Naive thymus-derived CD8-positive, alpha-beta T cell (primary cell): ENCODE measurements at regions not wholly inside any gene's neighbourhood (a gene's known extent, or its start where the extent isn't known, plus 50 kb on each side); places are given as distances from the start of the nearest gene placed in this dataset.
"Not testable (repeated sequence)": the region's sequence is repeated elsewhere in the genome, so short reads cannot be mapped to it uniquely, and the experiment has no call there.

Experiments
- ATAC-seq, 2 donors: fragments of 150-1000 bp; cut with Tn5 transposase in 1 of 2; sonication (Bioruptor Pico), chemical (Tn5 transposase) in 1 of 2; 1 replicate in 1 of 2; 2 replicates in 1 of 2; pipeline ENCODE4 v1.10.0; 2021; ENCODE audit warnings: mild to moderate bottlenecking in 2 of 2, moderate library complexity in 2 of 2
- POLR2A ChIA-PET: fragments of 350-600 bp; sonication (Branson Sonifier 250); formaldehyde crosslinking; loops from one replicate; lab custom pipeline; 2021; ENCODE audit warnings: antibody characterized with exemption; lab: Charles Lee
- DNase-seq, 10 donors: peaks; one replicate each; pipeline versions ENCODE4 v3.0.0 to v3.0.0-alpha.2; 2020 to 2022
- H3K27ac Mint-ChIP-seq, 10 donors: one replicate each; pipeline ENCODE4 v1.8.0; 2020 to 2022; ENCODE audit warnings: mild to moderate bottlenecking in 10 of 10, mixed read lengths in 10 of 10, moderate library complexity in 4 of 10, inconsistent platforms in 1 of 10
- H3K27me3 Mint-ChIP-seq, 5 donors: one replicate each; pipeline ENCODE4 v1.8.0; 2021 to 2022; ENCODE audit warnings: mixed read lengths in 5 of 5
- H3K36me3 Mint-ChIP-seq, 3 donors: one replicate each; pipeline ENCODE4 v1.8.0; 2020 to 2022; ENCODE audit warnings: mixed read lengths in 3 of 3, mild to moderate bottlenecking in 2 of 3, inconsistent platforms in 1 of 3
- H3K4me1 Mint-ChIP-seq, 4 donors: one replicate each; pipeline ENCODE4 v1.8.0; 2021 to 2022; ENCODE audit warnings: mixed read lengths in 4 of 4
- H3K4me3 Mint-ChIP-seq, 10 donors: one replicate each; pipeline ENCODE4 v1.8.0; 2020 to 2022; ENCODE audit warnings: mild to moderate bottlenecking in 10 of 10, mixed read lengths in 10 of 10, moderate library complexity in 6 of 10, inconsistent platforms in 1 of 10
- H3K9me3 Mint-ChIP-seq, 9 donors: one replicate each; pipeline ENCODE4 v1.8.0; 2020 to 2022; ENCODE audit warnings: mixed read lengths in 9 of 9, mild to moderate bottlenecking in 3 of 9, inconsistent platforms in 1 of 9, moderate library complexity in 1 of 9

DNA sequence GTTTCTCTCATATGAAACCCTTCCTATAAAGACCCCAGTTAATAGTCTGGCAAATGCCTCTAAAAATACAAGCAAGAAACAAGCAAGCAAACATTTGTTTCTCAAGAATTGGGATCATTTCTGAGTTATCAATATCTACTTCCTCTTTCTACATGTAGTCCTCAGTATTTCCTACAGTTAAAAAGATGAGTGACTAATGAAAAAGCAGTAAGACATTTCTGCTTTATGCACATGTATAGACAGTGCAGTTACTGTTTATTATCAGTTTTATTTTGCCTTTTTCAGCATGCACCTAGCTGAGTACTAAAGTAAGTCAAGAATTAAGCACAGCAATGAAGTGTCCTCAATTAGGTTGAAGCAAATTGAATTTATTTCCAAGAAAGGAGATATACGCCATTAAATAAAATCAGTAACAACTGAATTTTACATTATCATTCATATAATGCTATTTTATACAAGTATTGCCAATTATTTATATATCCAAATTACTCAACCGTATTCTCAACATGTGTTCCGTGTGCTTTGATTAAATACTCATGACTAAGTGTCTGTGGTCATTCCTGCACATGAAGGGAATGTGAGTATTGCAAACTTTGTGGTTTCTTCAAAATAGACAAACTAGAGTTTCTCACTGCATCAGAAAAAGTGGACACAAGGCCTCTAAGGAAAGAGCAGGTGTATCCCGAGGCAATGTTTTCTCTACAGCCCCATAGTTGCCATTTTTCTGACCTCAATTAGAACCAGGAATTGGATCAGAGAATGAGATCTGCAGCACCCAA, 159.3 kb upstream of the MARCKS start:
- ATAC-seq (no peak), DNase-seq (no peak)
- Mint-ChIP-seq H3K9me3 (peaks cover 0 to 8% (median 0%) of the 10 kb centered on the region in 9 donors), H3K27ac (no peak overlapping the region), H3K36me3 (peaks cover 0 to 5% (median 0%) of the 10 kb centered on the region in 3 donors), H3K4me1 (no peaks in the 10 kb centered on the region), H3K4me3 (no peak overlapping the region), H3K27me3 (peaks cover 0 to 5% (median 0%) of the 10 kb centered on the region in 5 donors)
- POLR2A ChIA-PET, result no interaction called here

DNA sequence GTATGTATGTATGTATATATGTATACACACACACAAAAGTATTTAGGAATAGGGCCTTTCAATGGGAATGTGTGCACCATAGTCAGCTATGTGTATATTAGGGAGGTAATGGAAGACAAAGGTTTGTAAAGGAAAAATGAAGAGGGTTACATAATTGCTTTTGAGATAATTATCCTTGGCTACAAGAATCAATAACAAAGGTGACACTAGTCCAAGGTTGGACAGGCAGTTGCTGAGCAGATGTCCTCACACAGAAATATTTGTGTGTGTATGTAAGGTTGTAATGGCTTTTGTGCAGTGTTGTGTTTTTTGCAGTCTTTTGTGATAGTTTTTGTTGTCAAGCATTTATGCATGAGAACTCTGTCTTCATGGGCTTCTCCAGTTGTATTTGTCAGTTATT, 157.9 kb upstream of the MARCKS start:
- H3K36me3 Mint-ChIP-seq, result peaks cover 0 to 5% (median 0%) of the 10 kb centered on the region in 3 donors
- H3K27ac Mint-ChIP-seq, result no peak overlapping the region
- H3K4me3 Mint-ChIP-seq, result no peak overlapping the region
- peaks cover 0 to 9% (median 0%) of the 10 kb centered on the region in 9 donors for H3K9me3 Mint-ChIP-seq
- H3K27me3 Mint-ChIP-seq, result peaks cover 0 to 5% (median 0%) of the 10 kb centered on the region in 5 donors
- DNase-seq (no peak), ATAC-seq (no peak)
- H3K4me1 Mint-ChIP-seq, result no peaks in the 10 kb centered on the region
- POLR2A ChIA-PET, result no interaction called here

GRCh38 chr6:113701552-113702254, 155.4 kb upstream of the MARCKS start:
- peaks cover 0 to 5% (median 0%) of the 10 kb centered on the region in 3 donors for H3K36me3 Mint-ChIP-seq
- peaks cover 0 to 9% (median 0%) of the 10 kb centered on the region in 9 donors for H3K9me3 Mint-ChIP-seq
- no peak for DNase-seq
- no peak overlapping the region for H3K27ac Mint-ChIP-seq
- no peaks in the 10 kb centered on the region for H3K4me1 Mint-ChIP-seq
- no peak overlapping the region for H3K4me3 Mint-ChIP-seq
- POLR2A ChIA-PET, result no interaction called here
- no peak for ATAC-seq
- H3K27me3 Mint-ChIP-seq, result peaks cover 0 to 5% (median 0%) of the 10 kb centered on the region in 5 donors

DNA sequence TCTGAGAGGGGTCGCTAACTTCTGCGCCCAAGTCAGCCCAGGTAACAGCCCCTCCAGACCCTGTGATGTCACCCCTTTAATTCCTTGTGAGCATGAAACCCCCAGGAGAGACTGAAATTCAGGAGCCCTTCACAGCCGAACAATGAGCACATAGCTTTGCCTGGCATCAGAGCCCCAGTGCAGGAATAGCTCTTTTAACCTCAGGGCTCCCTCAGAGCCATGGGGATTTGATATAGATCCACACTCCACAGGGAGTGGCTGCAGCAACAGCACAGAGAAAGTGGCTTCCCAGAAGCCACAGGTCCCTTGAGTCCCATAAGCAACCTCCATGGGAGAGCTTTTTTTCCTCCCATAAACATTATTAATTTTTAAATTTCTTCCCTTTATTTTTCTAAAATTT, 150.0 kb upstream of the MARCKS start:
- Mint-ChIP-seq H3K27ac (no peak overlapping the region), H3K4me1 (no peaks in the 10 kb centered on the region), H3K9me3 (peaks cover 0 to 7% (median 0%) of the 10 kb centered on the region in 9 donors), H3K27me3 (peaks cover 0 to 8% (median 0%) of the 10 kb centered on the region in 5 donors), H3K4me3 (no peak overlapping the region), H3K36me3 (peaks cover 0 to 4% (median 0%) of the 10 kb centered on the region in 3 donors)
- POLR2A ChIA-PET, result no interaction called here
- DNase-seq, result no peak
- no peak for ATAC-seq

- peaks cover 0 to 3% (median 0%) of the 10 kb centered on the region in 5 donors for H3K27me3 Mint-ChIP-seq
- no peaks in the 10 kb centered on the region for H3K36me3 Mint-ChIP-seq
- POLR2A ChIA-PET, result no interaction called here
- H3K9me3 Mint-ChIP-seq, result no peaks in the 10 kb centered on the region
- peak overlapping the region in 1 of 10 donors; percentile 13 for H3K27ac Mint-ChIP-seq
- H3K4me3 Mint-ChIP-seq, result no peak overlapping the region
- no peak for DNase-seq
- no peaks in the 10 kb centered on the region for H3K4me1 Mint-ChIP-seq
- no peak for ATAC-seq
Measured at GRCh38 chr6:113709936-113710509, 147.1 kb upstream of the MARCKS start.

GRCh38 chr6:113713665-113714064, 143.5 kb upstream of the MARCKS start:
- POLR2A ChIA-PET, result no interaction called here
- Mint-ChIP-seq H3K4me1 (no peaks in the 10 kb centered on the region), H3K36me3 (peaks cover 0 to 2% (median 0%) of the 10 kb centered on the region in 3 donors), H3K9me3 (no peaks in the 10 kb centered on the region), H3K27ac (no peak overlapping the region), H3K27me3 (peaks cover 0 to 6% (median 3%) of the 10 kb centered on the region in 5 donors), H3K4me3 (no peak overlapping the region)
- no peak for DNase-seq
- no peak for ATAC-seq

- H3K27me3 Mint-ChIP-seq, result peaks cover 0 to 17% (median 7%) of the 10 kb centered on the region in 5 donors
- no peak for ATAC-seq
- H3K27ac Mint-ChIP-seq, result no peak overlapping the region
- POLR2A ChIA-PET, result no interaction called here
- H3K36me3 Mint-ChIP-seq, result peaks cover 0 to 2% (median 0%) of the 10 kb centered on the region in 3 donors
- H3K4me3 Mint-ChIP-seq, result no peak overlapping the region
- no peak for DNase-seq
- no peaks in the 10 kb centered on the region for H3K9me3 Mint-ChIP-seq
- no peaks in the 10 kb centered on the region for H3K4me1 Mint-ChIP-seq
Measured at GRCh38 chr6:113718588-113718987, 138.6 kb upstream of the MARCKS start.

GRCh38 chr6:113719064-113719463, 138.1 kb upstream of the MARCKS start:
- no peaks in the 10 kb centered on the region for H3K4me1 Mint-ChIP-seq
- peaks cover 0 to 2% (median 0%) of the 10 kb centered on the region in 3 donors for H3K36me3 Mint-ChIP-seq
- no peak for ATAC-seq
- H3K4me3 Mint-ChIP-seq, result no peak overlapping the region
- POLR2A ChIA-PET, result no interaction called here
- no peak overlapping the region for H3K27ac Mint-ChIP-seq
- H3K9me3 Mint-ChIP-seq, result no peaks in the 10 kb centered on the region
- DNase-seq, result no peak
- peaks cover 0 to 17% (median 7%) of the 10 kb centered on the region in 5 donors for H3K27me3 Mint-ChIP-seq

GRCh38 chr6:113719545-113719944, 137.6 kb upstream of the MARCKS start:
- Mint-ChIP-seq H3K4me1 (no peaks in the 10 kb centered on the region), H3K9me3 (no peaks in the 10 kb centered on the region), H3K27ac (no peak overlapping the region), H3K36me3 (peaks cover 0 to 2% (median 0%) of the 10 kb centered on the region in 3 donors), H3K27me3 (peaks cover 0 to 17% (median 7%) of the 10 kb centered on the region in 5 donors), H3K4me3 (no peak overlapping the region)
- DNase-seq (no peak), ATAC-seq (no peak)
- POLR2A ChIA-PET, result no interaction called here

DNA sequence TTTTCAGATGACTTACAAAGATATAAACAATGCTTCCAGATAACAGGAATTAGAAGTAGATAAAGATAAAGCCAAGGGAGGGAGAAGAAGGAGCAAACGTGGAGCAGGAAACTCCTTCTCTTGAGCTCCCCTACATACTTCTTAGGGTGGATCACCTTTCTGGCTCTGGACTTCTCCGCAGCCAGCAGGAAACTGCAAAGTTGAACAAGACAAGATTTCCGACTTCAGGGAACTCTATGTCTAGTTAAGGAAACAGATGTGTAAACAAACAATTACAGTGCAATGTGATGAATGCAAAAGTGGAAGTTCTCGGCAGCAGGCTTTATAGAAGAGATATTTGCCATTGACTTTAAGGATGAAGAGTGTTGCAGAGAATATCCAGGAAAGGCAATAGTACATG, 134.0 kb upstream of the MARCKS start:
- Mint-ChIP-seq H3K27ac (no peak overlapping the region), H3K36me3 (no peaks in the 10 kb centered on the region), H3K9me3 (no peaks in the 10 kb centered on the region), H3K4me3 (no peak overlapping the region), H3K4me1 (no peaks in the 10 kb centered on the region), H3K27me3 (peaks cover 0 to 17% (median 7%) of the 10 kb centered on the region in 5 donors)
- ATAC-seq (no peak), DNase-seq (no peak)
- POLR2A ChIA-PET, result no interaction called here

DNA sequence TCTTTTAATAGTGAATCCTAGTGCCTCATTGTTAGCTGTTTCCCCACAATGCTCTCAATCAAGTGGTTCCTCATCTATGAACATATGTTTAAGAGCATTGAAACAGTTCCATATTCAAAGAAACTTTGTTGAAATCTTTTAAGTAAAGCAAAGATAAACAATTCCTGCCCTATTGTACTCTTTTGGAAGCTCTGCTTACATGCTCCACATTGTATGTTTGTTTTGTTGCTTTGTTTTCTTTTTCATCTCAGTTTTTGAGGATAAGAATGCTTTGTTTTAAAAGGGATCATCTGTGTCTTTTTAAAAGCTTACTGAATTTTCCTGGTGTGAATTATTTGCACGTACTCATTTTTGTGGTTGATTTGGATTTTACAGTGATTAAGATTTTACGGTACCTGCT, 132.2 kb upstream of the MARCKS start:
- not testable (repeated sequence) for H3K4me3 Mint-ChIP-seq, H3K4me1 Mint-ChIP-seq, H3K36me3 Mint-ChIP-seq, H3K9me3 Mint-ChIP-seq, DNase-seq, ATAC-seq, H3K27ac Mint-ChIP-seq
- POLR2A ChIA-PET, result interaction anchor here (0.6 kb wide), 1 partner anchor 68 kb away, joined by 4 read pairs; no protein-coding TSS in a partner anchor
- peaks cover 0 to 23% (median 5%) of the 10 kb centered on the region in 5 donors for H3K27me3 Mint-ChIP-seq

GRCh38 chr6:113731541-113731940, 125.6 kb upstream of the MARCKS start:
- Mint-ChIP-seq H3K36me3 (no peaks in the 10 kb centered on the region), H3K9me3 (peaks cover 0 to 5% (median 0%) of the 10 kb centered on the region in 9 donors), H3K27ac (no peak overlapping the region), H3K4me3 (no peak overlapping the region), H3K27me3 (peaks cover 0 to 12% (median 2%) of the 10 kb centered on the region in 5 donors), H3K4me1 (peaks cover 0 to 7% (median 0%) of the 10 kb centered on the region in 4 donors)
- POLR2A ChIA-PET, result no interaction called here
- DNase-seq, result no peak
- ATAC-seq, result no peak
